ENCODE measurements at regions not wholly inside any gene's neighbourhood (a gene's known extent, or its start where the extent isn't known, plus 50 kb on each side); places are given as distances from the start of the nearest gene placed in this dataset.

DNA sequence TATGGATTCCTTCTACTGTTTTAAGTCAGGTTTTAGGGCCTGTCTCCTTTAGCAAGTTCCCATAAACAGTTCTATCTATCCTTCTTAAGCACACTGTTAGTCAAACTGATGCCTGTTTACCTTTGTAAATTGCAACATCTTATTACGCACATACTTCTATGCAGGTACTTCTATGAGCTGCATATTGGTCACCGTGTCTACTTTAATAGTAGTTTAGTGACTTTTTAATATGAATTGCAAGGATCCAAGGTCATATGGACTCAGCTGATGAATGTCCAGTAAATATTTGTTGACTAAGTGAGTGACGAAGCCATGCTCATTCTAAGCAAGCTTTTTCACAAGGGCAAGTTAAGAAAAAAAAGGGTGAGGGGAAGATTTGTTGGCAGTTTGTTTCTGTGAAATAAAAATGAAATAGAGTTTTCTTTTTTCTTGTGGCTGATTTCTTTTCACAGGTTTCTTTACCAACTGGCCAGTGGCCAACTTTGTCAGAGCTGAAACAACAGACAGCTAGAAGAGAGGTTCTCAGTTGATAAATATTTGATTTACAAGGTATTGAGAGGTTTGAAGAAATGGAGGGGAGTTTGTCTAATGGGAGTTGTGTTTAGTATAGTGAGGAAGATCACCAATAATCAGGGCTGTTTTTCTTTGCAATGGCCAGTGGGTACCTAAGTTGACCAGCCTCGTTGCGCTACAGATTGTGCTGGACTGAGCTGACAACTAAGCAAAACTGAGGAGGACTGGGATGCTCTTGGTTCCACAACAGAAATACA lies 141.1 kb downstream of the SLC15A5 start:
- Histone ChIP-seq H3K4me1 (ENCODE audit: insufficient read depth) (no peaks in the 10 kb centered on the region), H3K4me3 (no peak overlapping the region), H2AFZ (no peak overlapping the region), H3K4me2 (no peak overlapping the region), H3K79me2 (replicated peaks; ENCODE audit: insufficient read depth) (no peaks in the 10 kb centered on the region), H4K20me1 (replicated peaks; ENCODE audit: insufficient read depth) (no peaks in the 10 kb centered on the region), H3K36me3 (ENCODE audit: insufficient read depth) (no peaks in the 10 kb centered on the region; the same call in 1 of the 2 replicates), H3K9me2 (ENCODE audit: insufficient read depth) (0 out of 2 replicates have a peak, but pooled peaks cover 5% of the 10 kb centered on the region), H3F3A (replicated peaks; ENCODE audit: low read depth) (no peaks in the 10 kb centered on the region), H3K27me3 (ENCODE audit: insufficient read depth) (no peaks in the 10 kb centered on the region), H3K27ac (ENCODE audit: low read depth) (no peak overlapping the region)
- Mint-ChIP-seq H3K9me3 (peaks cover 10% of the 10 kb centered on the region; the same call in 2 of the 3 replicates), H3K4me1 (no peaks in the 10 kb centered on the region), H3K27ac (no peak overlapping the region), H3K4me3 (no peak overlapping the region), H3K36me3 (ENCODE audit: low read depth) (peaks cover 2% of the 10 kb centered on the region; the same call in 1 of the 3 replicates), H3K27me3 (ENCODE audit: insufficient read depth, low read depth, poor library complexity) (no peaks in the 10 kb centered on the region)
- DNase-seq (ENCODE audit: low spot score) (no peak), ATAC-seq (no peak)
- TF ChIP-seq, protein P1, sequence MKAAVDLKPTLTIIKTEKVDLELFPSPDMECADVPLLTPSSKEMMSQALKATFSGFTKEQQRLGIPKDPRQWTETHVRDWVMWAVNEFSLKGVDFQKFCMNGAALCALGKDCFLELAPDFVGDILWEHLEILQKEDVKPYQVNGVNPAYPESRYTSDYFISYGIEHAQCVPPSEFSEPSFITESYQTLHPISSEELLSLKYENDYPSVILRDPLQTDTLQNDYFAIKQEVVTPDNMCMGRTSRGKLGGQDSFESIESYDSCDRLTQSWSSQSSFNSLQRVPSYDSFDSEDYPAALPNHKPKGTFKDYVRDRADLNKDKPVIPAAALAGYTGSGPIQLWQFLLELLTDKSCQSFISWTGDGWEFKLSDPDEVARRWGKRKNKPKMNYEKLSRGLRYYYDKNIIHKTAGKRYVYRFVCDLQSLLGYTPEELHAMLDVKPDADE (IDR thresholded peaks at IDR 0.05) = no peak
- no peak for TF ChIP-seq EZH2phosphoT487 (IDR thresholded peaks at IDR 0.05; ENCODE audit: unreplicated experiment)
- TF ChIP-seq EZH2 (IDR thresholded peaks at IDR 0.05; ENCODE audit: low read depth, unreplicated experiment) = no peak
- no peak for TF ChIP-seq NANOG (IDR thresholded peaks at IDR 0.05; ENCODE audit: borderline replicate concordance)
- TF ChIP-seq ZNF331 (CRISPR knock-in tag; IDR thresholded peaks at IDR 0.05; ENCODE audit: low read depth) = no peak
- TF ChIP-seq CREB1 (CRISPR knock-in tag; IDR thresholded peaks at IDR 0.05; ENCODE audit: low read depth) = no peak
- no peak for TF ChIP-seq STAT1 (IDR thresholded peaks at IDR 0.05; ENCODE audit: unreplicated experiment)
- no peak for TF ChIP-seq JUNB (IDR thresholded peaks at IDR 0.05; ENCODE audit: unreplicated experiment)

DNA sequence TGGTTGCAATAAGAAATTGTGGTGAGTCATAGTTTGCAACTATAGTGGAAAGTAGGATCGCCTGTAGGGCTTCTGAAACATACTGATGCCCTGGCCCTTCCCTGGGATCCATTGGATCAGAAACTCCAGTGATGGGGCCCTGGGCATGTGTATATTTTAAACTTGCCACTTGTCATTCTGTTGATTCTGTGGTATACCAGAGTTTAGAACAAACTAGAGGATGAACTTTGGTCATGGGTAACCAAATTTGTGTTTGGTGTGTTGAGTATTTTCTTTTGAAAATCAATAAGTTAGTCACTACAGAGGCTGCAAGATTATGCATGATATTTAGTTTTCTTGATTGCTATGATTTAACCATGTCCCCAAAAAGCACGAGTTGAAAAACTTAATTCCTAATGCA lies 142.2 kb downstream of the SLC15A5 start:
- Histone ChIP-seq H3F3A (replicated peaks; ENCODE audit: low read depth) (no peaks in the 10 kb centered on the region), H3K4me1 (ENCODE audit: insufficient read depth) (no peaks in the 10 kb centered on the region), H3K4me2 (no peak overlapping the region), H4K20me1 (replicated peaks; ENCODE audit: insufficient read depth) (no peaks in the 10 kb centered on the region), H3K9me2 (ENCODE audit: insufficient read depth) (0 out of 2 replicates have a peak, but pooled peaks cover 6% of the 10 kb centered on the region), H3K4me3 (no peak overlapping the region), H2AFZ (no peak overlapping the region), H3K36me3 (ENCODE audit: insufficient read depth) (no peaks in the 10 kb centered on the region; the same call in 1 of the 2 replicates), H3K27me3 (ENCODE audit: insufficient read depth) (no peaks in the 10 kb centered on the region), H3K27ac (ENCODE audit: low read depth) (no peak overlapping the region), H3K79me2 (replicated peaks; ENCODE audit: insufficient read depth) (no peaks in the 10 kb centered on the region)
- ATAC-seq (no peak), DNase-seq (ENCODE audit: low spot score) (no peak)
- Mint-ChIP-seq H3K36me3 (ENCODE audit: low read depth) (peaks cover 4% of the 10 kb centered on the region; the same call in 2 of the 3 replicates), H3K9me3 (peaks cover 11% of the 10 kb centered on the region; the same call in 2 of the 3 replicates), H3K27me3 (ENCODE audit: insufficient read depth, low read depth, poor library complexity) (no peaks in the 10 kb centered on the region), H3K4me1 (no peaks in the 10 kb centered on the region), H3K27ac (no peak overlapping the region), H3K4me3 (no peak overlapping the region)
- TF ChIP-seq ZNF462 (CRISPR knock-in tag; IDR thresholded peaks at IDR 0.05) (no peak), EZH2 (IDR thresholded peaks at IDR 0.05; ENCODE audit: low read depth, unreplicated experiment) (no peak), JUNB (IDR thresholded peaks at IDR 0.05; ENCODE audit: unreplicated experiment) (no peak), CREB1 (CRISPR knock-in tag; IDR thresholded peaks at IDR 0.05; ENCODE audit: low read depth) (no peak), CTCF (conservative IDR thresholded peaks at IDR 0.05; ENCODE audit: low read depth in 2 of 2) (no peak)
- TF ChIP-seq, protein P1 (IDR thresholded peaks at IDR 0.05) = no peak

Measured in GM23338 (cell line).